Transverse colon (tissue), 1 donor: ENCODE measurements at regions not wholly inside any gene's neighbourhood (a gene's known extent, or its start where the extent isn't known, plus 50 kb on each side); places are given as distances from the start of the nearest gene placed in this dataset.

Experiments used
- EP300 ChIP-seq: sonication (generic); formaldehyde crosslinking; IDR thresholded peaks from one replicate; pipeline ENCODE4 v1.6.1; 2017; ENCODE audit warnings: antibody characterized with exemption, low read depth
- POLR2A ChIP-seq: fragments of 450-650 bp; IDR thresholded peaks from one replicate; pipeline ENCODE4 v1.6.1; 2016; ENCODE audit warnings: antibody characterized with exemption, mild to moderate bottlenecking, moderate library complexity

- TF ChIP-seq EP300 (no peak), POLR2A (no peak)
These were observed 69.4 kb upstream of the AMPD3 start for GRCh38 chr11:10385696-10386095.
